HCT116 (cell line): ENCODE measurements at regions not wholly inside any gene's neighbourhood (a gene's known extent, or its start where the extent isn't known, plus 50 kb on each side); places are given as distances from the start of the nearest gene placed in this dataset.

Experiments
- POLR2AphosphoS5 ChIP-seq: IDR thresholded peaks from 2 replicates; pipeline ENCODE4 v1.6.1; 2011; ENCODE audit warnings: mild to moderate bottlenecking, low read depth, low read length, moderate library complexity
- TF ChIP-seq, protein P1 (sequence below): IDR thresholded peaks from 2 replicates; pipeline ENCODE4 v1.6.1; 2011; ENCODE audit warnings: mild to moderate bottlenecking, low read length, moderate library complexity; ENCODE audit not compliant: insufficient replicate concordance; ENCODE audit errors: extremely low read depth
- TF ChIP-seq, protein P2 (sequence below), 3 experiments: fragments of 200-600 bp in 1 of 3; sonication (generic) in 1 of 3; IDR thresholded peaks in 2 of 3; conservative IDR thresholded peaks in 1 of 3; 2 replicates each; pipeline ENCODE4 v1.5.1; 2012 to 2017; ENCODE audit warnings: low read depth in 2 of 3, low read length in 2 of 3, antibody characterized with exemption in 1 of 3, borderline replicate concordance in 1 of 3, control low read depth in 1 of 3, mild to moderate bottlenecking in 1 of 3, mixed read lengths in 1 of 3, mixed run types in 1 of 3, moderate library complexity in 1 of 3; ENCODE audit not compliant: insufficient read depth in 1 of 3
- TF ChIP-seq, protein P3 (sequence below): IDR thresholded peaks from 2 replicates; pipeline ENCODE4 v1.6.1; 2012; ENCODE audit warnings: low read depth

DNA sequence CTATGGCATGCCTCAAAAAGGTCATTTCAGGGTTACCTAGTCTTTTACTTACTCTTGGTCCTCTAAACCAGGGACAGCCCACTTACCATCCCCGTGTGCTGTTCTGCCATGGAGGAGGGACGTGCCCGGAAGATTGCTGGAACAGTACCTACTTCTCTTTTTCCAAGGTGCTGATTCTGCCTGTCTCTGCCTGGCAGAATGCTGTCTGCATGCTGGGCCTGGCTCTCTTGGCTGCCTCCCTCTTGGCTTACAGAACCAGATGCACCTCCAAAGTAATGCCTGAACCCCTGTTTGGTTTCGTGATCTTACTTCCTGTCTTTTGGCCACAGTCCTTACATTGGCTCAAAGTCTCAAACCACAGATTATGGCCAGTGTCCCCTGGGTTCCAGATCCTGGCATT lies 120.7 kb upstream of the NT5E start:
- TF ChIP-seq, protein P1, sequence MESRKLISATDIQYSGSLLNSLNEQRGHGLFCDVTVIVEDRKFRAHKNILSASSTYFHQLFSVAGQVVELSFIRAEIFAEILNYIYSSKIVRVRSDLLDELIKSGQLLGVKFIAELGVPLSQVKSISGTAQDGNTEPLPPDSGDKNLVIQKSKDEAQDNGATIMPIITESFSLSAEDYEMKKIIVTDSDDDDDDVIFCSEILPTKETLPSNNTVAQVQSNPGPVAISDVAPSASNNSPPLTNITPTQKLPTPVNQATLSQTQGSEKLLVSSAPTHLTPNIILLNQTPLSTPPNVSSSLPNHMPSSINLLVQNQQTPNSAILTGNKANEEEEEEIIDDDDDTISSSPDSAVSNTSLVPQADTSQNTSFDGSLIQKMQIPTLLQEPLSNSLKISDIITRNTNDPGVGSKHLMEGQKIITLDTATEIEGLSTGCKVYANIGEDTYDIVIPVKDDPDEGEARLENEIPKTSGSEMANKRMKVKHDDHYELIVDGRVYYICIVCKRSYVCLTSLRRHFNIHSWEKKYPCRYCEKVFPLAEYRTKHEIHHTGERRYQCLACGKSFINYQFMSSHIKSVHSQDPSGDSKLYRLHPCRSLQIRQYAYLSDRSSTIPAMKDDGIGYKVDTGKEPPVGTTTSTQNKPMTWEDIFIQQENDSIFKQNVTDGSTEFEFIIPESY = no peak
- TF ChIP-seq, protein P2, sequence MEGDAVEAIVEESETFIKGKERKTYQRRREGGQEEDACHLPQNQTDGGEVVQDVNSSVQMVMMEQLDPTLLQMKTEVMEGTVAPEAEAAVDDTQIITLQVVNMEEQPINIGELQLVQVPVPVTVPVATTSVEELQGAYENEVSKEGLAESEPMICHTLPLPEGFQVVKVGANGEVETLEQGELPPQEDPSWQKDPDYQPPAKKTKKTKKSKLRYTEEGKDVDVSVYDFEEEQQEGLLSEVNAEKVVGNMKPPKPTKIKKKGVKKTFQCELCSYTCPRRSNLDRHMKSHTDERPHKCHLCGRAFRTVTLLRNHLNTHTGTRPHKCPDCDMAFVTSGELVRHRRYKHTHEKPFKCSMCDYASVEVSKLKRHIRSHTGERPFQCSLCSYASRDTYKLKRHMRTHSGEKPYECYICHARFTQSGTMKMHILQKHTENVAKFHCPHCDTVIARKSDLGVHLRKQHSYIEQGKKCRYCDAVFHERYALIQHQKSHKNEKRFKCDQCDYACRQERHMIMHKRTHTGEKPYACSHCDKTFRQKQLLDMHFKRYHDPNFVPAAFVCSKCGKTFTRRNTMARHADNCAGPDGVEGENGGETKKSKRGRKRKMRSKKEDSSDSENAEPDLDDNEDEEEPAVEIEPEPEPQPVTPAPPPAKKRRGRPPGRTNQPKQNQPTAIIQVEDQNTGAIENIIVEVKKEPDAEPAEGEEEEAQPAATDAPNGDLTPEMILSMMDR (IDR thresholded peaks at IDR 0.05 in 2 of 3, conservative IDR thresholded peaks at IDR 0.05 in 1 of 3; ENCODE audit: borderline replicate concordance in 1 of 3, insufficient read depth in 1 of 3, low read depth in 2 of 3, low read length in 2 of 3) = no peak
- no peak for TF ChIP-seq POLR2AphosphoS5
- TF ChIP-seq, protein P3, sequence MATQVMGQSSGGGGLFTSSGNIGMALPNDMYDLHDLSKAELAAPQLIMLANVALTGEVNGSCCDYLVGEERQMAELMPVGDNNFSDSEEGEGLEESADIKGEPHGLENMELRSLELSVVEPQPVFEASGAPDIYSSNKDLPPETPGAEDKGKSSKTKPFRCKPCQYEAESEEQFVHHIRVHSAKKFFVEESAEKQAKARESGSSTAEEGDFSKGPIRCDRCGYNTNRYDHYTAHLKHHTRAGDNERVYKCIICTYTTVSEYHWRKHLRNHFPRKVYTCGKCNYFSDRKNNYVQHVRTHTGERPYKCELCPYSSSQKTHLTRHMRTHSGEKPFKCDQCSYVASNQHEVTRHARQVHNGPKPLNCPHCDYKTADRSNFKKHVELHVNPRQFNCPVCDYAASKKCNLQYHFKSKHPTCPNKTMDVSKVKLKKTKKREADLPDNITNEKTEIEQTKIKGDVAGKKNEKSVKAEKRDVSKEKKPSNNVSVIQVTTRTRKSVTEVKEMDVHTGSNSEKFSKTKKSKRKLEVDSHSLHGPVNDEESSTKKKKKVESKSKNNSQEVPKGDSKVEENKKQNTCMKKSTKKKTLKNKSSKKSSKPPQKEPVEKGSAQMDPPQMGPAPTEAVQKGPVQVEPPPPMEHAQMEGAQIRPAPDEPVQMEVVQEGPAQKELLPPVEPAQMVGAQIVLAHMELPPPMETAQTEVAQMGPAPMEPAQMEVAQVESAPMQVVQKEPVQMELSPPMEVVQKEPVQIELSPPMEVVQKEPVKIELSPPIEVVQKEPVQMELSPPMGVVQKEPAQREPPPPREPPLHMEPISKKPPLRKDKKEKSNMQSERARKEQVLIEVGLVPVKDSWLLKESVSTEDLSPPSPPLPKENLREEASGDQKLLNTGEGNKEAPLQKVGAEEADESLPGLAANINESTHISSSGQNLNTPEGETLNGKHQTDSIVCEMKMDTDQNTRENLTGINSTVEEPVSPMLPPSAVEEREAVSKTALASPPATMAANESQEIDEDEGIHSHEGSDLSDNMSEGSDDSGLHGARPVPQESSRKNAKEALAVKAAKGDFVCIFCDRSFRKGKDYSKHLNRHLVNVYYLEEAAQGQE = no peak
